ENCODE measurements at regions not wholly inside any gene's neighbourhood (a gene's known extent, or its start where the extent isn't known, plus 50 kb on each side); places are given as distances from the start of the nearest gene placed in this dataset.

- FAIRE-seq (no peak), DNase-seq (ENCODE audit: low read depth in 1 of 2, low spot score in 2 of 2) (no peak)
- Histone ChIP-seq H2AFZ (ENCODE audit: low read length) (no peak overlapping the region), H2BK5ac (ENCODE audit: low read depth, low read length) (no peak overlapping the region), H3K4me1 (replicated peaks in 1 of 4; ENCODE audit: control insufficient read depth in 3 of 4, insufficient read depth in 4 of 4, low read length in 3 of 4) (no peaks in the 10 kb centered on the region), H2BK15ac (ENCODE audit: low read length) (no peak overlapping the region), H3K27ac (ENCODE audit: low read depth, low read length) (no peak overlapping the region), H3K23ac (ENCODE audit: insufficient read length) (no peak overlapping the region), H3K4me2 (ENCODE audit: insufficient read depth in 1 of 2, low read depth in 2 of 2, low read length in 2 of 2) (no peak overlapping the region), H2BK12ac (ENCODE audit: low read depth, low read length) (no peak overlapping the region), H3K4me3 (ENCODE audit: extremely low read depth in 1 of 4, insufficient read depth in 2 of 4, low read depth in 3 of 4, low read length in 4 of 4) (no peak overlapping the region), H3K9ac (replicated peaks in 1 of 4; ENCODE audit: extremely low read depth in 1 of 4, low read depth in 3 of 4, low read length in 3 of 4) (no peak overlapping the region), H4K20me1 (replicated peaks in 1 of 2; ENCODE audit: control insufficient read depth in 1 of 2, insufficient read depth in 2 of 2, low read length in 2 of 2) (no peaks in the 10 kb centered on the region), H3K27me3 (replicated peaks in 1 of 4; ENCODE audit: control insufficient read depth in 3 of 4, extremely low read depth in 1 of 4, insufficient read depth in 3 of 4, low read length in 3 of 4) (no peaks in the 10 kb centered on the region), H3K36me3 (ENCODE audit: control insufficient read depth in 2 of 4, insufficient read depth in 4 of 4, low read length in 3 of 4) (no peaks in the 10 kb centered on the region), H3K56ac (replicated peaks; ENCODE audit: insufficient read length, low read depth, low read length) (no peak overlapping the region), H2BK120ac (replicated peaks; ENCODE audit: low read depth, low read length) (no peak overlapping the region), H4K91ac (replicated peaks; ENCODE audit: insufficient read length, low read length) (no peak overlapping the region), H3K9me3 (ENCODE audit: insufficient read depth in 2 of 2, low read depth in 1 of 2, low read length in 1 of 2) (no peaks in the 10 kb centered on the region), H2BK20ac (ENCODE audit: low read length) (no peak overlapping the region), H3K23me2 (ENCODE audit: low read depth, low read length) (no peaks in the 10 kb centered on the region), H3K4ac (replicated peaks; ENCODE audit: insufficient read length, low read depth, low read length) (no peak overlapping the region), H3K18ac (ENCODE audit: extremely low read depth, low read length) (no peak overlapping the region), H4K8ac (ENCODE audit: extremely low read depth, insufficient read depth, low read length) (no peak overlapping the region), H3K14ac (ENCODE audit: insufficient read length) (no peak overlapping the region), H3K79me1 (ENCODE audit: low read depth, low read length) (no peaks in the 10 kb centered on the region), H2AK5ac (ENCODE audit: low read depth, low read length) (no peak overlapping the region), H4K5ac (ENCODE audit: insufficient read length, low read depth, low read length) (no peak overlapping the region), H3K79me2 (ENCODE audit: control insufficient read depth in 1 of 2, insufficient read depth in 2 of 2, low read length in 2 of 2) (no peaks in the 10 kb centered on the region)
- WGBS, 2 experiments (ENCODE audit: extremely low coverage in 1 of 2, insufficient coverage in 1 of 2, insufficient read length in 1 of 2, insufficient replicate concordance in 2 of 2, low coverage in 1 of 2, low lambda C conversion rate in 2 of 2, missing lambda C conversion rate in 1 of 2), result 90% methylated on average over 4 of the region's 4 CpGs; no CpG with 5 or more reads in 1 of the 2 experiments
- ChIA-PET CTCF (ENCODE audit: partially characterized antibody) (interaction anchor here (0.8 kb wide), 2 partner anchors 20 to 48 kb away, joined by 3 to 4 read pairs; no protein-coding TSS in a partner anchor), POLR2A (ENCODE audit: partially characterized antibody) (no interaction called here)
- TF ChIP-seq RXRA (IDR thresholded peaks at IDR 0.05; ENCODE audit: insufficient read depth, low read depth, low read length) (no peak), HDAC2 (IDR thresholded peaks at IDR 0.05; ENCODE audit: borderline replicate concordance in 1 of 2, low read depth in 2 of 2, low read length in 2 of 2) (no peak), EP300 (IDR thresholded peaks at IDR 0.05; ENCODE audit: borderline replicate concordance in 1 of 2, low read depth in 2 of 2, low read length in 2 of 2) (no peak), TEAD4 (IDR thresholded peaks at IDR 0.05; ENCODE audit: low read depth, low read length) (no peak), CREB1 (IDR thresholded peaks at IDR 0.05) (no peak), KDM4A (IDR thresholded peaks at IDR 0.05; ENCODE audit: low read depth, low read length, severe bottlenecking) (no peak), NANOG (IDR thresholded peaks at IDR 0.05; ENCODE audit: insufficient read depth, low read depth, low read length, poor library complexity, severe bottlenecking) (no peak), HDAC6 (IDR thresholded peaks at IDR 0.05; ENCODE audit: low read depth, low read length) (no peak), TAF1 (IDR thresholded peaks at IDR 0.05; ENCODE audit: low read depth, low read length) (no peak), RAD21 (IDR thresholded peaks at IDR 0.05 in 1 of 2, conservative IDR thresholded peaks at IDR 0.05 in 1 of 2; ENCODE audit: low read depth in 2 of 2, low read length in 2 of 2) (no peak), SP1 (IDR thresholded peaks at IDR 0.05; ENCODE audit: low read depth, low read length) (no peak), ZNF274 (IDR thresholded peaks at IDR 0.05; ENCODE audit: borderline replicate concordance, extremely low read depth, low read length) (no peak), SIX5 (IDR thresholded peaks at IDR 0.05; ENCODE audit: low read depth, low read length) (no peak), BCL11A (IDR thresholded peaks at IDR 0.05; ENCODE audit: low read depth in 2 of 2, low read length in 2 of 2) (no peak), EGR1 (IDR thresholded peaks at IDR 0.05; ENCODE audit: borderline replicate concordance, low read depth, low read length) (no peak)
Observed at GRCh38 chr2:104685591-104685990, 168.3 kb upstream of the POU3F3 start.

All from H1 (cell line).